LNCAP (cell line): ENCODE measurements at regions not wholly inside any gene's neighbourhood (a gene's known extent, or its start where the extent isn't known, plus 50 kb on each side); places are given as distances from the start of the nearest gene placed in this dataset.

Source experiments
- TF ChIP-seq, protein P1 (sequence below): fragments of 450-650 bp; IDR thresholded peaks from 2 replicates; pipeline ENCODE4 v1.5.1; 2017; ENCODE audit warnings: mild to moderate bottlenecking

DNA sequence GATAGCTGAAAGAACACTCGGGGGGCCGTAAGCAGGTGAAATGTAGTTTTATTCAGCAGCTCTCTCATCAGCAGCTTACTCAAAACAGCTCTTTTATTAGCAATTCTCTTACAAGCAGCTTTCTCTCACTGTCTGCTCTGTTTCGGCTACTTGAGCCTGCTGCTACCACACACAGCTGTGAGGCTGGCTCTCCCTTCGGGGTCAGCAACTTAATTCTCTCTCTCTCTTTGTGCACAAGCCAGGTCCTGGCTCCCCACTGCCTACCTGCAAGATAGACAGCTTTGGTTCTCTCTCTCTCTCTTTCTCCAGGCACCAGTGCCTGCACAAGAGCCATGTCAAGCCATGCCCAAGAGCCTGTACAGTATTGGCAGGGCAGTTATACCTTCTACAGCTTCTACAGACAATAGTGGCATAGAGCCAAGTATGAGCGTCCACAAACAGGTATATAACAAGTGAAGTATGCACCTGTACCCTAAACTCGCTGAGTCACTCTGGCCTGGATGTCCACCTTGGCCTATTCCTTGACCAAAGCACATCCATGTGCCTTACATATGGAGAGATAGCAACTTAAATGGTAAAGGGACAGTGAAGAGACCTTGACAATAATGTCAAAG is 110.8 kb downstream of the MTNR1B start:
- TF ChIP-seq, protein P1, sequence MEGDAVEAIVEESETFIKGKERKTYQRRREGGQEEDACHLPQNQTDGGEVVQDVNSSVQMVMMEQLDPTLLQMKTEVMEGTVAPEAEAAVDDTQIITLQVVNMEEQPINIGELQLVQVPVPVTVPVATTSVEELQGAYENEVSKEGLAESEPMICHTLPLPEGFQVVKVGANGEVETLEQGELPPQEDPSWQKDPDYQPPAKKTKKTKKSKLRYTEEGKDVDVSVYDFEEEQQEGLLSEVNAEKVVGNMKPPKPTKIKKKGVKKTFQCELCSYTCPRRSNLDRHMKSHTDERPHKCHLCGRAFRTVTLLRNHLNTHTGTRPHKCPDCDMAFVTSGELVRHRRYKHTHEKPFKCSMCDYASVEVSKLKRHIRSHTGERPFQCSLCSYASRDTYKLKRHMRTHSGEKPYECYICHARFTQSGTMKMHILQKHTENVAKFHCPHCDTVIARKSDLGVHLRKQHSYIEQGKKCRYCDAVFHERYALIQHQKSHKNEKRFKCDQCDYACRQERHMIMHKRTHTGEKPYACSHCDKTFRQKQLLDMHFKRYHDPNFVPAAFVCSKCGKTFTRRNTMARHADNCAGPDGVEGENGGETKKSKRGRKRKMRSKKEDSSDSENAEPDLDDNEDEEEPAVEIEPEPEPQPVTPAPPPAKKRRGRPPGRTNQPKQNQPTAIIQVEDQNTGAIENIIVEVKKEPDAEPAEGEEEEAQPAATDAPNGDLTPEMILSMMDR, result no peak

DNA sequence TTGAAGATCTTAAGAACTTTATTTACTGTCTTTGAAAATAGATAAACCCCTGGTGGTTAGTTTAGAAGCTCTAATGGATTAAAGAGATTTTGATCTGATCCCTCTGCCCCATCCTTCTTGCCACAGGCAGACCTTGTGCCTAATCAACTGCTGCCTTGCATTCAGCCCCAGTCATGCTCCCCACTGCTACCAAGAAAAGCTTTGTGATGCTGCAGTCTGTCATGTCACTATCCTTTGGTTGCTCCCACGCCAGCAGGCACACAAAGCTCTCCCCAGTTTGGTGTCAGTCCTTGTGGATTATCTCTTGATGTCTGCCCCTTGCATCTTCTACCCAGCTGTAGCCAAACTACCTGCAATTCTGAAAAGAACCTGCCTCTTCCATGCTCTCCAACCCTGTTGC is 112.2 kb downstream of the MTNR1B start:
- TF ChIP-seq, protein P1, result no peak

DNA sequence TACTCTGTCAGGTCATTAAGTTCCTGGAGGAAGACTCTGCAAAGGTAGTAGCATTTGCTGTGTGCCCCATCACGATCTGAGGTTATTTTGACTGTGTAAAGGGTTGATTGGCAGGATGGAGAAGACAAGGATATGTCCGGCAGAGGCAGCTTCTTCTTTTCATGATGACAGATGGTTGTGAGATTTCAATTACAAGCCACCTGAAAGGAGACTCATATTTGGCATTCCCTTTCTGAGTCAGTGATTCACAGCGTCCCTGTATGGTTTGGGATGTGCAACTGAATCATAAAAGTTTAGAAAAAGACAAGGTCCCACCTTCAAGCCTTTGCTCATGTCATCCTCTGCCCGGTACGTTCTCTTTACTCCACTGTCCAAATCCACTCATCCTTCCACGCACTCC is 113.4 kb downstream of the MTNR1B start:
- TF ChIP-seq, protein P1, result no peak

DNA sequence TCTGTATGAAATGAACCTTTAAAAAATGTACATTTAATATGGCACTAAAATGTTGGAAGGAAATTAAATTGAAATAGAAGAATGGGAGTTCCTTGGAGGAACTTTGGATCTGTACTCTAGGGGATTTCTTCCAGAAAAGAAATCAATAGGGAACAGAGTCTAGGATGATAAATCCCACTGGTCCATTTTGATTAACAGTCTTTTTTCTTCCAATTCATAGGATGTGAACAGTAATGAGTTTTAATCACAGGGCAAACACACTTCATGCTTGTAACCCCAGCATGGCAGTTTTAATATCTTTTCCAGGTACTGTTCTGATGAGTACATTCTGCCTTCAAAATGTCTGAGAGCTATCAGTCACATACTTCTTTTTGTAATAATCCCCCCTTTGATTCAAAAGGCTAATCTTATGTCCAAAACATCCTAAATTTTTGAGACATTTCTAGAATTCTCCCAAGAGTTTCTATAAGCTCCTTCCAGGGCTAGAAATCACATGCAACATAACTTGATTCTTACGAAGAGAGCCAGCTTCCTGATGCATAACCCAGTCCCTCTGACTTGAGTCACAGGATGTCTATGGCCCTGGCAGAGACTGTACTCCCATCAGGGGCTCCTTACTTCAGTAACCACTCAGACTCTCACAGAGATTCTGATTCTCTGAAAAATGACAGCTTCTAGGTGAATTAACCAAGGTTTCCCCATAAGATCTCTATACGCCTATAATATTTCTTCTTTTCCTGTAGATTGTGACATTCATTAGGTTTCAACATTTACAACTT is 112.9 kb downstream of the SLC36A4 start:
- TF ChIP-seq, protein P1, result no peak

DNA sequence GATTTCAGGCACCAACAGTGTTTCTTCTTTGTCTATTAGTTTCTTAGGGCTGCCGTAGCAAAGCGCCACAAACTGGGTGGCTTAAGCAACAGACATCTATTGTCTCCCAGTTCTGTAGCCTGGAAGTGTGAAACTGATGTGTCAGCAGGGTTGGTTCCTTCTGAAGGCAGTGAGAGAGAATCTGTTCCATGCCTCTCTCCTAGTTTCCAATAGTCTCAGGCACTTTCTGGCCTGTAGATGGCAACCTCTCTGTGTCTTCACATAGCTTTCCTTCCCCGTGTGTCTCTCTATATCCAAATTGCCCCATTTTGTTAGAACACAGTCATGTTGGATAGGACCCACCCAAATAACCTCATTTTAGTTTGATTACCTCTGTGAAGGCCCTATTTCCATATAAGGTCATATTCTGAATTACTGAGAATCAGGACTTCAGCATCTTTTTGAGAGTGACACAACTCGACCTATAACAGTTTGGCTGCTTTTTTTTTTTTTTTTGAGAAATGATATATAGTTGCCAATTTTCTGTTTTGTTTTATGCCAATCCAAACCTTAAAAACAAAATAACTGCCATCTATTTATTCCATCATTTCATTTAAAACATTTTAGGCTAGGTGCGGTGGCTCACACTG is 108.2 kb downstream of the SLC36A4 start:
- TF ChIP-seq, protein P1, result peak; percentile 75
